DMS 273 treated with DMSO at 0.1 percent for 48 hours (cell line): ENCODE measurements at regions not wholly inside any gene's neighbourhood (a gene's known extent, or its start where the extent isn't known, plus 50 kb on each side); places are given as distances from the start of the nearest gene placed in this dataset.

Source experiments
- DNase-seq: peaks from one replicate; lab custom pipeline; 2025; lab: John Stamatoyannopoulos, UW

DNA sequence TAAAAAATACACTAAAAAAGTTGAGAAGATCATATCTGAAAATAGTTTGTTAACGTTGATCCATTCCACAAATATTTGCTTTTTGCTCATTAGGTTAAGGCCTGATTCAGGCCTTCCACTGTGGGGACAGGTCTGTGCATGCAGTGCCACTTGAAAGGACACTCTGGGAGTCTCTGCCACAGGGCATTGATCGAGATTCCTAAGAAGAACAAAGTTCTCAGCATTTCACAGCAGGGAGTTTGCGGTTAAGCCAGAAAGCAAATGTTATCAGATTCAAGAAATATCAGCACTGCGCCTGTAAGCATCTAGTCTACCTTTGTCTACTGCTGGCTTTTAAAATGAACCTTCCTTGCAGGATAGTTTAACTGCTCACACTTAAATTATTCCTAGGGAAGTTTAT, 62.2 kb upstream of the TNIP3 start:
- DNase-seq = no peak

DNA sequence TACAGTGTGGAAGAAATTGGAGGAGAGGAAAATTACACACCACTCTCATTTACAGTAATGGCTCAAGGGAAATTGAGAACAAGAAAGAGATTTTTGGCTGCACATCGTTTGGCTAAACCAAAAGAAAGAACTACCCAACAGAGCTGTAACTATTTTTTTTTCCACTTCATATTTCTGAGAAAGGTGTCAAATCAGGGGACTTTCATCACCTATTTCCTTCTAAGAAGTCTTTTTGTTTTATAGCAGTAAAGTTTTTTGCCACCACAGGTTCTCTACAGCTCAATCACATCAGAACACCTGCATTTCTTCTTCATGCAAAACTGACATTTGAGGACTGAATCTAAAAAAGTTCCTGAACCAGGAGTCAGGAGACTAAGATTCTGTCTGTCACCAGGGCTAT, 57.5 kb upstream of the TNIP3 start:
- no peak for DNase-seq

DNA sequence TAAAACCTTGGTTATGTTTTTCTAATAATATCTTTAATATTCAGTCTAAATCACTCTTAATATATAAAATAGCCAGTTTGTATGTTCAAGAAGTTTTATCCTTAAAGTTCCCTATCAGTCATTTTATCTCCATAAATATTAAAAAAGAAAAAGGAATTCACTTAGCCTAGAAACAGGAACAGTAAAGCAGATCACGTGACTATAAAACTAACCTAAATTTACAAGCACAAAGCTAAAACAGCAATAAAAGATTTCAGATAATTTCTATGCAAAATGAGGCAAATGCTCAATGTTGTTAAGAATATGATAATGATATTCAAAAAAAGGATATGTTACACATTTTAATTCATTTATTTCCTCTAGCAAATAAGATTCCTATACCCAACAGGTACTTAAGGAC, 57.1 kb upstream of the TNIP3 start:
- no peak for DNase-seq

DNA sequence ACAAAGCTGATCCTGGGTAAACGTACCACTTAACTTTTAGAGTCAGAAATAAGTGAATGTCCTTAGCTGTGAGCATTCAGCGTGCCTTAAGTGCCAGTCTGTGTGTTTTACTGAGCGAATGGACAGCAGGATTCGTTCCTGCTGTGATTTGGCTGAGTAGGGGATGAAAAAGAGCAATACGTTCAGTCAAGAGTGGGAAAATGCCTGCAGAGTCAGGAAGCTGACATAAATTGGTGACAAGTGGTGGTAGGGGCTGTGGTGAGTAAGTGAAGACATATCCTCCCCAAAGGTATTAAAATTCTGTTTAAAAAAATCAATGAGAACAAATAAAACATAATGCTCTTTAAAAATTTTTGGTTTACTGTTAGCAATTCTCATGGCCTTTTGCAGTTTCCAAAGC, 56.6 kb upstream of the TNIP3 start:
- DNase-seq = no peak

DNA sequence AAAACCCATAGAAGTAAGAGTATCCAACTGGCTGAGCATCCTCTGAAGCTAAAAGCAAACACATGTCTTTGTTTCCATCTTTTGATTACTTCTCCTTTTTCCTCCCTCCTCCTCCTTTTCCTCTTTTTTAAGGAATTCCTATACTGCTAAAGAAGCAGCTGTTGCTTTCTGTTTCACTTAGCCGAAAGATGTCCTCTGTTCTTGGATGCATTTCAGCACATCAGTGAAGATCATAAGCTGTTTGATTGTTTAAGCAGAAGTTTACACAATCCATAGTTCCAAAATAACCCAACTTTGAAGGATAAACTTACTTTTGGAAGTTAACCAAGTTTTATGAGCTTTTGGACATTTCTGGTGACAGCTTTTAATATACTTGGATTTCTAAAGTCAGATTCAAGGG, 55.1 kb upstream of the TNIP3 start:
- no peak for DNase-seq

DNA sequence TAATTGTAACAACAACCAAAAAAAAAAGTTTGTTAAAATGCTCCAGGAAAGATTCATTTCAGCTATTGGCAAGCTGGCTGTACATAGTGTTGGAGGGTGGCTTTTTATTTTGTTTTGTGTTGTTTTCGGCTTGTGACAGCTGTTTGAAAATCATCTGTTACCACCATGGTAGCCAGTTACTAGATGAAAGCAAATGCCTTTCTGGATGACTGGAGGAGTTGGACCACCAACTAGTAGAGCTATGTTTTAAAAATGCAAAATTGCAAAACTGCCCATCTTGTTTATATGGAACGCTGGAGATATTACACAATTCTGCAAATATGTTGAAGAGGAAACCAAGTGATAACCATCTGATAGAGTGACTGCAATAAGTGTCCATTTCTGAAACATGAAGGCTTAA, 53.2 kb upstream of the TNIP3 start:
- DNase-seq = no peak

DNA sequence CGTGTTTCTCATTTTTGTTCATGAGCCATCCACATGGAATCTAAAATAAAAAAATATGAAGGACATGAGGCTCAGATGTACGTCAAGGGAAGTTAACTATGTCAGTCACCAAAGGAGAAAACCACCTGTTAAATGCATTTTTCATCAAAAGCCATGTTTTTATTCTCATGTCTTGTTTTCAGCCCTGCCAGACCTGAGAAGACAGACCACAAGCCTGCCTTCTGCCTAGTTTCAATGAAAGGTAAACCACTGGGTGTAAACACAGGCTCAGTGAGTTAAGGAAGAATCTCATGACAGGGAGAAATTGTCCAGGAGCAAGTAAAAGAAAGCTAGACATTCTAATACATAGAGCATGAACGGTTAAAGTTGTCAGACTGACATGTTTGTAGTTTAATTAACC, 52.3 kb upstream of the TNIP3 start:
- no peak for DNase-seq

DNA sequence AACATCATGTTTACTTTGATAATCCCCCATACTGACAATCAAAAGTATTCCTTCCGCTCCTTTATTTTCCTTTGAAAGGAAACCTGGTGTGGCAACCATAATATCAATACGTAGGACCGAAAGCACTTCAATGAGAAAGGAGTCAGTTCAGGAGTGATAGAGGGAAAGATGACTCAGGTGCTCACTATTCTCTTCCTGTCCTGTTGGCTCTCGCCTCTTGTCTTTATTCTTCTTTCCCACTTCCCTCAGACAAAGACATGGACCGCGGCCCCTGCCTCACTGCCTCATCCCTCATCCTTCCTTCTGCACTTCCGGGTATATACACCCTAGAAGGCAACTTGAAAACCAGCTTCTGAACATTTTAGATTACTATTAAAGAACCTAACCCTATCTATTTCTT, 49.8 kb upstream of the TNIP3 start:
- DNase-seq = no peak
